ENCODE measurements at regions not wholly inside any gene's neighbourhood (a gene's known extent, or its start where the extent isn't known, plus 50 kb on each side); places are given as distances from the start of the nearest gene placed in this dataset.

DNA sequence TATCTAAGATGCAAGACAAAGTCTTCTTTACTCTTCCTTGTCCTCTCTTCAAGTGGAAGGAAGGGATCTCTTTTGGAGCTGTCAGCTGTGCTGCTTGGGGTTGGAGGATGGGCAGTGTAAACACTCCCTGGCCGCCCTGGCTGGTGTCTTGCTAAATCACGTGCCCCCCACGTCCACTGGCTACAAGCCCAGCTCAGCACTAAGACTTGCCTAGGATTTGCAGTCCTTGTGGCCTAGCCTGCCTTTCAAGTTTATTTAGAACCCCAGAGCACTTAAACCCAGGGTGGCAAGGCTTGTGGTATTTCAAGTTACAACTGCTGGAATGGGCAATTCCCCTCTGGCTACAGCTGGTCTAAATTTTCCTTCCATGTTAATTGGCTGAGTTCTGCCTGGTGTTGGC, 272.4 kb upstream of the MYO3A start:
- DNase-seq (ENCODE audit: low spot score): no peak

DNA sequence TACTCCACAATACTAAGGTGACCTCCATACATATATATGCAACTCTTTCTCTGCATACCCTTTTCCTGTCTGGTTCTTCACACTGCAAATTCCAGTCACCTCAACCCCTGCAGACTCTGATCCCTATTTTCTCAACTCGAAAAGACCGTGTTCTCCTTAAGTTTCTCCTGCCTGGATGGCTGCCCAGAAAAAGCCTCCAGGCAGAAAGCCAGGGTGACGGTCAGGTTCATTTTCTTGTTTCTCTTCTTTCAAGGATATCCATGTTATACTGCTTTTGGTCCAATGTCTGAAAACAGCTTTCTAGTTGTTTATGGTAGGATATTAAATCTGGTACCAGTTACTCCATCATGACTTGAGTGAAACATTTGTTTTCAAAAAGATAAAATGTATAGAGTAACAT, 267.8 kb upstream of the MYO3A start:
- peak; percentile 51 for DNase-seq (ENCODE audit: low spot score)

DNA sequence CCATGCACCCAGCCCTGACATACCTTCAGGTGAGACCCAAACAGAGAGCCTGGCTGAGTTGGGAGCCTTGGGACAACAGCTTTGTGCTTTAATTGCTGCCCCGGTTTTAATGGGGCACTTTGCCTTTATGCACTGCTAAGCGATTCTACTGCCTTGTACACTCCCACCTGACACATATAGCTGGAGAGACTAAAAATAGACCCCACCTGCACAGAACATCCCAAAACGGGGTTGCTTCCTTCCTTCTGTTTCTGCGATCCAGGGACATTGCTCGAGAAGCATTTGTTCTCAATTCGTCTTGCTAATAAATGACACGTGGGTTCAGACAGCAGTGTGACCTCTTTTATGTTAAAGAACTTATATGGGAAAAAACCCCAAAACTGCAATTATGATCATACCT, 258.8 kb upstream of the MYO3A start:
- no peak for DNase-seq (ENCODE audit: low spot score)

DNA sequence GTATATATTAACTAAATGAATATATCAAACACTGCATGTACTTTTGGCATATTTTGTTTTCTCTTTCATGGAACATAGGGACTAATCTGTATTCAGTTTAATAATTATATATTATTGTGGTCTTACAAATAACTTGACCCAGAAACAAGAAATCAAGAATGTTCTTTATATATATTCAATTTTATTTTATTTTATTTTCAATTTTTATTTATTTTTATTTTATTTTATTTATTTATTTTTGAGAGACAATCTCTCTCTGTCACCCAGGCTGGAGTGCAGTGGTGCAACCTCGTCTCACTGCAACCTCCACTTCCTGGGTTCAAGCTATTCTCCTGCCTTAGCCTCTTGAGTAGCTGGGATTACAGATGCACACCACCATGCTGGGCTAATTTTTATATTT, 258.4 kb upstream of the MYO3A start:
- DNase-seq (ENCODE audit: low spot score): no peak

DNA sequence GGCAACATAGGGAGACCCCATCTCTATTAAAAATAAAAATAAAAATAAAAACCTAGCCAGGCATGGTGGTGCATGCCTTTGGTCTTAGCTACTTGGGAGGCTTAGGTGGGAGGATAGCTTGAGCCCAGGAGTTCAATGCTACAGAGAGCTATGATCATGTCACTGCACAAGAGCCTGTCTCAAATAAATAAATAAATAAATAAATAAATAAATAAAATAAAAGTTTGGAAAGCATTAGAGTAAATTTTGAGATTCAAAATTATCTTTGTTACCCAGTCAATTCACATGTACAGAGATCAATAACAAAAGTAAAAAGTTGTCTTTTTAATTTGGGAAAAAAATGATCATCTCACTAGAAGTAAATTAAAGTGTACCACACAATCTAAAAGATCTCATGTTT, 255.8 kb upstream of the MYO3A start:
- no peak for DNase-seq (ENCODE audit: low spot score)

DNA sequence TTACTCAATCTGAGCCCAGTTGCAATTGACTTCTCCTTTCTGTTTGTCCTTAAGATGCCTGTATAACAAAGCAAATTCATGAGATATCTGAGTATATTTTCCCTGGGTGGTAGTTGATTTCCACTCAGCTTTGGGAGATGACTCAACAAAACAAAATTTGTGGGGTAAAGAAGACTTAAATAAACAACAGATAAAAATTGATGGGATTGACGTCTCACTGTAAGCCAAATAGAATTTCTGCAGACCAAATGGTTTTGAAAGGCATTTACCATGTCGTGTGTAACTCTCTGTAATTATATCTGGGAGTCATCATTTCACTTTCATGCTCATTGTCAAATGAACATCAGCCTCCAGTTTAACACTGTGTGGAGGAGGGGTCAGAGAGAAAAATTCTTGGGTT, 255.4 kb upstream of the MYO3A start:
- no peak for DNase-seq (ENCODE audit: low spot score)

DNA sequence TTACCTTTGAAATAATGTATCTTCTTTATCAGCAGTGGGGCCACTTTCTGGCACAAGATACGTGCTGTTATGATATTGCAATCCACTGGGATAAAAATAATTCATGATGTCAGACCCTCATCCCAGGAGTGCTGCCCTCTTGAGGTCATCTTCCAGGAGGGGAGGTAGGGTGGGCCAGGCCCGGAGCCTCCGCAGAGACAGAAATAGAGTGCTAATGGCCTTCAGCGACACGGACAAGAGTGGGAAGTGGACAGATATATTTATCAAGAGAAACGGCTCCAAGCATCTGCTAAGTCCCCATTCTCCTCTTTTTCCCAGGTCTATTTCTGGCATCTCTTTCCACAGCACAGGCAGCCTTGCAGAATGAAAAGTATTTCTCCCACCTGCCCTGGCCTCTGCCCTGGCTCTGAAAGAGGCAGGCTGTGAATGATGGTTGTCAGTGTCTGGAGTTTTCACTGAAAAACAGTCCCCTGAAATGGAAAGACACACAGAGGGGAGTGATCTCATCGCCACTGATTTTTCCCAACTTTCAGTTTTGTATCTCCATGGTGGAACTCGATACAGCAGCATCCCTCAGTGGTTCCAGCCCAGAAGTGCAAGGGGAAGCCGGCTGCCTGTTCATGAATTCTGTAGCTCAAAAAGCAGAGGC, 251.7 kb upstream of the MYO3A start:
- peak; percentile 71 for DNase-seq (ENCODE audit: low spot score)

DNA sequence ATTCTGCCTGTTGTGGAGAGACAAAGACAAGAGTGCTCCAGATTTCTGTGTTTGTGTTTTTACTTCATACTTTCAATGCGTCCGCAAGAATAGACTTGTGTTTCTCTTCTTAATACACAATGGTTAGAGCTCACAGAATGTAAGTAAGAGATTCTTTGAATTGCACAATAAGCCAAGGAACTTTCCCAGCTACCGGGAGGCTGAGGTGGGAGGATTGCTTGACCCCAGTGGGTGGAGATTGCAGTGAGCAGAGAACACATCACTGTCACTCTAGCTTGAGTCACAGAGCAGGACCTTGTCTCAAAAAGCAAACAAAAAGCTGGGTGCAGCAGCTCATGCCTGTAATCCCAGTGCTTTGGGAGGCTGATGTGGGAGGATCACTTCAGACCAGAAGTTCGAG, 250.7 kb upstream of the MYO3A start:
- DNase-seq (ENCODE audit: low spot score): no peak

DNA sequence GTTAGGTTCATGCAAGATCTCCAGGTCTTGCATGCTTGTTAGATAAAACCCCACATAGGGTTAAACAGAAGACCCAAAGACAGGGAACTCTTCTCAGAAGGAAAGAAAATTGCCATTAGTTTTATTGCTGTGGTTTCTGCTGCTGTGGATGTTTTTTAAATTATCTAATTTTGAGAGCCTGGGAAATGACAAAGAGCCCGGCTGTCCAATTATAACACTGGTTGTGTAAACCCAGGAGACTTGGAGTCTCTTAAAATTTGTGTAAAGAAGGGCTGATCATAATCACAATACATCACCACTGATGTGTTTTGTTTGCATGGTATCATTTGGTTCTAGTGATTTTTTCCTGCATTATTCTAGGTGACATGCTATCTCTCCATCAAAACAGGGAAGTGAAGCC, 246.5 kb upstream of the MYO3A start:
- no peak for DNase-seq (ENCODE audit: low spot score)

DNA sequence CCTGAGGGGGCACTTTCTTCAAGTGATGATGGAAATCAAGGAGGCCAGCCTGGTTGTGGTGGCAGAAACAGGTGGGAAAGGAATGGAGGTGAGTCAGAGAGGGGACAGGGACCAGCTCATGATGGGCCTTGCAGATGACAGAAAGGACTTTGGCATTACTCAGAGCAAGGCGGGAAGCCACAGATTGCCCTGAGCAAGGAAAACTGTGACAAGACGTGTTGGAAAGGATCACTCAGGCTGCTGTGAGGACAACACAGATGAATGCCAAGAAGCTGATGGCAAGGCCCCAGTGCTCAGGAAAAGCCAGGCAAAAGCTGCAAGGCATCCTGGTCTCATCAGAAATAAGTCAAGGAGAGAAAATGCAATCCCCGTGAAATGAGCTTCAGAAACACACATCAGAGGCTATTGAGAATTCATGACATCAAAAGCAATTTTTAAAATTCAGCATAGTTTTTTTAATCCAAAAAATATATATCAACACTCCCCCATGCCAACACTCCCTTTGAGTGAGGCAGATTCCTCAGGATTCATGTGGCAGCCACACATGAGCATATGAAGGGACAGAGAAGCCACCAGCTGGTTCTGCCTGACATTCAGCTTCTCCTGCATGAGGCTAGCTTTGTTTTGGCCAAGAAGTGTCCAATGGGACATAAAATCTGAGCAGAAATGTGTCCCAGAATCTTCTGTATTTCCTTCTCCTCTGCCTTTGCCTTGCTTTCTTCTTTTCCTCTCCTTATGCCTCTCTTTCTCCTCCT, 244.5 kb upstream of the MYO3A start:
- peak; percentile 31 for DNase-seq (ENCODE audit: low spot score)

DNA sequence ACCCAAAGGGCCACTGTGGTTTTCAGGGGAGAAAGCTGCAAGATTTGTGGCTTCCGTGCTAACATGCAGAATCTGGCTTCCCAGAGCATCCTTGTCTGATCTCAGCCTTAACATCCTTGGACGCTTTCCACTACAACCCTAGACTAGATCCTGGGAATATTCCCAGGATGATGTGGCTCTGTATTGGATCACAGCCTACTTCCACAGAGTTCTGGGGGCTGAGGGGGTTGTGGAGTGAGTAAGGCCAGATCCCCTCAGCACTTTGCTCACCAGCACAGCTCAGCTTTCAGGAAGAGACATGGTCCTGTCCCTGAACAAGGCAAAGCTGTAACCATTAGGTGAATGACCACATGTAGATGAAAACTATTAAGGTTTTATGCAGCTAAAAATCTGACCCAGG, 241.3 kb upstream of the MYO3A start:
- no peak for DNase-seq (ENCODE audit: low spot score)

DNA sequence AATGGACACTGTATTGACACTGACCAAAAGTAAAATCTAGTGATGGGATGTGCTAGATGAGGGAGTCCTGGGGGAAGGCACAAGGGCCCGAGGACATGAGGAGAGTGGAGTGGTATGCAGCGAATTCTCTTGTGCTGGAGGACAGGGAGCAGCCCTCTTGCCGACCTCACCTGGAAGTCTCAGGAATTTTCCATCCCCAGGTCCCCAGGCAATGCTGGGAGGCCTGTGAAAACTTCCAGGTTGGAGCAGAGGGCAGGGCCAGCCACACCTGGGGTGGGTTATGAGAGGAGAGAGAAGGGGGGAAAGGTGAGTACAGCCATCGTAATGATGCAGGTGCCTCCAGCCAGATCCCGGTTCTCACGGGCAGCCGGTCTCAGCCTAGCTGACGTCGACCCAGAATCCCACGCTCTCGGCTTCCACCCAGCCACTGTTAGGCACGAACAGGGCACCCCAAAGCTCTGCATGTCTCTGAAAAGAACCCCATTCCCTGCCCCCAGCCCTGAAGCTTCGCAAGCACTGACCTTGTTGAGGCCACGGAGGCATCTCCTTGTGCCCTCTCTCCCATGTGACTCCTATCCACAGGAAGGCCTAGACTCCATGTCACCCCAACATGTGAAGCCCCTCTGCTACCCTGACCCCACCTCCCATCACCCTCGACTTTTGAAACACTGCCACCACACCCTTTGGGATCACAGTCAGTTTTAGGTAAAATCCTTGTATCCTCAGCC, 239.7 kb upstream of the MYO3A start:
- DNase-seq (ENCODE audit: low spot score): no peak

DNA sequence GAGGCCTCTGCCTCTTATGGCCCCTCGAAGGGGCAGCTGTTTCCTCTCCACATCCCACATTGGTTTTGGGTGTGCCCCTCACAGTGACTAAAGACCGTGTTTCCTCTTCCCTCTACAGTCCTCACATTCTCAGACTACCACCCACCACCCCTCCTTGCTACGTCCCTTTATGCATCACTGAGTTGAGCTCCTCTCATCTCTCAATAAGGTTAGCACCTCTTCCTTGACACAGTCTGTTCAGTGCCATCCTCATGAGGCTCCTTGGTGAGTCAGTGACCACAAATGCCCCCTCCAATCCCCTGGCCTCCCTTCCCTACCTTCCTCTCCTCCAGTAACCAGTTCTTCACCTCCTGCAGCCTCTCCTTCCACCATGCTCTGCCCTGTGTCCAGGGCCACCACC, 239.1 kb upstream of the MYO3A start:
- DNase-seq (ENCODE audit: low spot score): no peak

DNA sequence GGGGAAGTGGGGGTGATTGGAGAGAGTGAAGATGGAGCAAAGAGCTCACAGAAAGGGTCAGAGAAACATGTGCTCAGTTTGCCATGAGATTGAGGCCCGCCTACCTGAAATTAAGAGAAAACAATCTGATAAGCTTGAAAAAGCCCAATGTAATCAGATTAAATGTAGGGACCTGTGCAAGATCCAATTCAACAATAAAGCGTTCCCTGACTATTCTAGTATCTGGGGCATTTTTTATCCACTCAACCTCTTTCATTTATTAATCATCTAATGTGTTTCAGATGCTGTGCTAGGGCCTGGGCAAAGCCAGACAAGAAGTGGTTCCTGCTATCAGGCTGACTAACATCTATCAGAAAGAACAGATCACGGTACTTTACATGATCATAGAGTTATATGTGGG, 238.4 kb upstream of the MYO3A start:
- no peak for DNase-seq (ENCODE audit: low spot score)

DNA sequence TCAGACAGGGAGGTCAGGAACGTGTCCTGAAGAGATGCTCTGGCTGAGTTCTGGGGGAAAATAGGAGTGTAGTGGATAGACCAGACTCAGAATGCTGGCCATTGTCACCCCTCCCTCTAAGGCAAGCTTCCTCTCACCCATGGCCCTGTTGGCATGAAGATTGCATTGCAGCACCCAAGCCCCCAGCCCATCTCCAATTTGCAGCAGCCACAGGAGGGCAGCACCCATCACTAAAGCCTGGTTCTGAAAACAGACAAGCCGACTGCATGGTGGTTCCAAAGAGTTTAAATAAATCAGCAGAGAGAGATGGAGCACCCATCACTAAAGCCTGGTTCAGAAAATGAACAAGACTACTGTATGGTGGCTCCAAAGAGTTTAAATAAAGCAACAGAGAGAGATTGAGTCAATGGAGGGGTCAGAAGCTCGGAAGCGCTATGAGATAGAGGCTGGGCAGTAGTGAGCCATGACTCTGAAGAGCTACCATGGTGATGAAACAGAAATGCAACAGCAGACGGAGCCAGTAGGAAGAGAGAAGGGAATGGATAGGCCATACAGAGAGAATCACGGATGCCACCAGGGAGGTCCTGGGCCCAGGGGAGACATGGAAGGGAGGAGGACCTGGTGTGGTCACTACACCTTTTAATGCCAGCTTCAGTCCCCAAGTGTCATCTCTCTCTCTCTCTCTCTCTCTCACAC, 237.9 kb upstream of the MYO3A start:
- no peak for DNase-seq (ENCODE audit: low spot score)

DNA sequence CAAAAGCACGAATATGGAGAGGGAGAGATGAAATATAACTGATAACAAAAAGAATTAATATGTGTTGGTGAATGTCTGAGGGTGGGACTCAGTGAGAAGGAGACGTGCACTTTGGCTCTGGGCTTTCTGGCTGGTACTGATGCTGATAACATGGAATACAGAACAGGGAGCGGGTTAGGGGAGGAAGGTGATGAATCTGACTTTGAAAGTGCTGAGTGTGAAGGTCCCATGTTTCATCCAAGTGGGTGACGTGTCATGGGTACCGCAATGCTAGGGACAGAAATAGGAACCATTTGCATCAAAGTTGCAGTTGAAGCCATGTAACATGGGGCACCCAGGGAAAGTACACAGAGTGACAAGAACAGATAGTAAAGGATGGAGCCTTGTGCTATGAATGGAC, 236.6 kb upstream of the MYO3A start:
- DNase-seq (ENCODE audit: low spot score): no peak

DNA sequence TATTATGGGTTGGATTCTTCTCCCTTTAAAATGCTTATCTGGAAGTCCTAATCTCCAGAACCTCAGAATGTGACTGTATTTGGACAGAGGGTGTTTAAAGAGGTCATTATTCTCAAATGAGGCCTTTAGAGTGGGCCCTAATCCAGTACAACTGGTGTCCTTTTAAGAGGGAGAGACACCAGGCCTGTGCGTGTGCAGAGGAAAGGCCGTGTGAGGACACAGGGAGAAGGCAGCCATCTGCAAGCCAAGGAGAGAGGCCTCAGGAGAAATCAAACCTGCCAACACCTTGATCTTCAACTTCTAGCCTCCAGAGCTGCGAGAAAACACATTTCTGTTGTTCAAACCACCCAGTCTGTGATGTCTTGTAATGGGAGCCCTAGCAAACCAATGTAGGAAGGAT, 235.4 kb upstream of the MYO3A start:
- no peak for DNase-seq (ENCODE audit: low spot score)

DNA sequence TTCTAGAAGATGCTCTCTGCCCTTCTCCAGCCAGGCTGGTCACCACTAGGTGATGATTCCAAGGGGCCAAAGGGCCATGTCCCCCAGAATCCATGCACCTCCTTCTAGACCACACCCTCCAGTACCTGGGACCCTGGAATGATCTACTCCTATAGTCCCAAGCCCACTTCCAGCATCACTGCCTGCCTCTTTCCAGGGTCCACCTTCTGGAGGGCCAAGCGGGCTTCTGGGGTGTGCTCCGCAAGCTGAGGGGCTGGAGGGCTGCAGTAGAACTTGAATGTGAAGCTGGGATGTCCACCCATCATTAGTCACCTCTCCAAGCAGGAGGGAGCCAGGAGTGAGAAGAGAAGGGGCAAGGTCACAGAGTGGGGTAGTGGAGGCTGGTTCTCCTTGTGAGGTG, 234.4 kb upstream of the MYO3A start:
- no peak for DNase-seq (ENCODE audit: low spot score)

DNA sequence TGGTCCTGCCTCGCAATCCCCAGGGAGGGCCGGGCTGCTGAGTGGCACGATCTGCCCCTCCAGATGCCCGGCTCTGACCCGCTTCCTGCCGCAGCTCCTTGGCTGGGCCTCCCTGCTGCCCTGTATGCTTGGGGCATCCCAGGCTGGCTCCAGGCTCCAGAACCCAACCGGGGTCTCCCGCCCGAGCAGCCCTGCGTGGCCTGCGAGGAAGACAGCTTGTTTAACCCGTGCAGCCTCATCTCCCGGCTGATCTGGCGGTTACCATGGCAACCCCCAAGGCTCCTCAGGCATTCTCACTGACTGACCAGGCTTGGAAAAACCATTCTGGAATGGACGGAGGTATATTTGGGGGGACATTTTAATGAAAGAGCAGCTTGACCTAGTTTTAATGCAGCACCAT, 232.4 kb upstream of the MYO3A start:
- DNase-seq (ENCODE audit: low spot score): no peak

DNA sequence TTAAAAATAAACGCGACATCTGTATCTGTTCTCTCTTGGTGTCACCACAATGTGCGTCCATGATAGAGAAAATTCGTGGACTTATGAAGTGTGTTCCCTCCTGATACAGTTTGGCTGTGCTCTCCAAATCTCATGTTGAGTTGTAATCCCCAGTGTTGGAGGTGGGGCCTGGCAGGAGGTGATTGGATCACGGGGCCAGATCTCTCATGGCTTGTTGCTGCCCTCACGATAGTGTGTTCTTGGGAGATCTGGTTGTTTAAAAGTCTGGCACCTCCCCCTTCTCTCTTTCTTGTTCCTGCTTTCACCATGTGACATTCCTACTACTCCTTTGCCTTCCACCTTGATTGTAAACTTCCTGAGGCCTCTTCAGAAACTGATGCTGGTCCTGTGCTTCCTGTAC, 229.4 kb upstream of the MYO3A start:
- no peak for DNase-seq (ENCODE audit: low spot score)

DNA sequence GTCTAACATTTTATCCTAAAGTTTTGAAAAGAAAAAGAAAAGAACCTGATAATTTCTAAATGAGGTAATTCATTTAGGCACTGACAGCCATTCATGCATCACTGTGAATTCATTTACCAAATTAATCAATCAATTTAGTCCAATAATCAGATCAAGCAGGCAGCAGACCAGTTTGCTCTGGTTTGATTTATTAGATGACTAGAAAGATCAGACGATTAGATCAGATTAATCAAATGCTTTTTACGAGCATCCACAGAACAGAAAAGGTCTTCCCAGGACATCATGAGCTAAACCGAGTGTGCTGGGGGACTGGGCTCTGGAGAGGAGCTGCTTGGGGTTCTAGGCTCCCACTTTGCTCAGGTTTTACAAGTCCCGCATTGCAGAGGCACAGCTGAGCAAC, 226.5 kb upstream of the MYO3A start:
- no peak for DNase-seq (ENCODE audit: low spot score)

DNA sequence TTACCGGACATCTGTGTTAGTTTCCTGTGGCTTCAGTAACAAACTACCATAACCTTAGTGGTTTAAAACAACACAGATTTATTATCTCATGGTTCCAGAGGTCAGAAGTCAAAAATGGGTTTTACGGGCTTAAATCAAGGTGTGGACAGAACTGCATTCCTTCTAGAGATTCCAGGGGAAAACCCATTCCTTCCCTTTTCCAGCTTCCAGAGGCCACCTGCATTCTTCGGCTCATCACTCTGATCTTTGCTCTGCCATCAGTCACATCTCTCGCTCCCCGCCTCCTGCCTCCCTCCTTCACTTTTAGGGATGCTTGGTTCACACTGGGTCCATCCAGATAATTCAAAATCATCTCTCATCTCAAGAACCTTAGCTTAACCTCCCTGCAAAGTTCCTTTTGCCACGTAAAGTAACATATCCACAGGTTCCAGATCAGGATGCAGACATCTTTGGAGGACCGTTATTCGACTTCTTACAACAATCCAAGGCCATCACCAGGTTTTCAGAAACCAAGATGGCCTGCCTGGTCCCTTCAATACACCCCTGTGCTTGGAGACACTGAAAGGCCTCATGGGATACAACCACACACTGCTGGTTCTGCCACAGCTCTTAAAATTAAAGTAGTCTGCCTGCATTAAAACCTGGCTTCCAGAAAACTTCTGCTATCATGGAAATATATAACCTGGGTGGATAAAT, 225.9 kb upstream of the MYO3A start:
- no peak for DNase-seq (ENCODE audit: low spot score)

Data from globus pallidus (tissue), 1 donor.